ENCODE measurements at regions not wholly inside any gene's neighbourhood (a gene's known extent, or its start where the extent isn't known, plus 50 kb on each side); places are given as distances from the start of the nearest gene placed in this dataset.

GRCh38 chr13:106405731-106406130, 129.7 kb downstream of the EFNB2 start:
- H3K4me1 ChIP-seq (ENCODE audit: control insufficient read depth in 1 of 2, insufficient read depth in 1 of 2, low read depth in 1 of 2, low read length in 1 of 2) = no peaks in the 10 kb centered on the region
- TF ChIP-seq, protein P1, sequence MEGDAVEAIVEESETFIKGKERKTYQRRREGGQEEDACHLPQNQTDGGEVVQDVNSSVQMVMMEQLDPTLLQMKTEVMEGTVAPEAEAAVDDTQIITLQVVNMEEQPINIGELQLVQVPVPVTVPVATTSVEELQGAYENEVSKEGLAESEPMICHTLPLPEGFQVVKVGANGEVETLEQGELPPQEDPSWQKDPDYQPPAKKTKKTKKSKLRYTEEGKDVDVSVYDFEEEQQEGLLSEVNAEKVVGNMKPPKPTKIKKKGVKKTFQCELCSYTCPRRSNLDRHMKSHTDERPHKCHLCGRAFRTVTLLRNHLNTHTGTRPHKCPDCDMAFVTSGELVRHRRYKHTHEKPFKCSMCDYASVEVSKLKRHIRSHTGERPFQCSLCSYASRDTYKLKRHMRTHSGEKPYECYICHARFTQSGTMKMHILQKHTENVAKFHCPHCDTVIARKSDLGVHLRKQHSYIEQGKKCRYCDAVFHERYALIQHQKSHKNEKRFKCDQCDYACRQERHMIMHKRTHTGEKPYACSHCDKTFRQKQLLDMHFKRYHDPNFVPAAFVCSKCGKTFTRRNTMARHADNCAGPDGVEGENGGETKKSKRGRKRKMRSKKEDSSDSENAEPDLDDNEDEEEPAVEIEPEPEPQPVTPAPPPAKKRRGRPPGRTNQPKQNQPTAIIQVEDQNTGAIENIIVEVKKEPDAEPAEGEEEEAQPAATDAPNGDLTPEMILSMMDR (IDR thresholded peaks at IDR 0.05) = no peak
- H3K4me3 ChIP-seq (ENCODE audit: low read depth in 1 of 2, low read length in 1 of 2) = no peak overlapping the region
- no peaks in the 10 kb centered on the region for H3K9me3 ChIP-seq
- no peak overlapping the region for H3K27ac ChIP-seq
- H3K36me3 ChIP-seq = no peaks in the 10 kb centered on the region
- no peaks in the 10 kb centered on the region for H3K27me3 ChIP-seq

DNA sequence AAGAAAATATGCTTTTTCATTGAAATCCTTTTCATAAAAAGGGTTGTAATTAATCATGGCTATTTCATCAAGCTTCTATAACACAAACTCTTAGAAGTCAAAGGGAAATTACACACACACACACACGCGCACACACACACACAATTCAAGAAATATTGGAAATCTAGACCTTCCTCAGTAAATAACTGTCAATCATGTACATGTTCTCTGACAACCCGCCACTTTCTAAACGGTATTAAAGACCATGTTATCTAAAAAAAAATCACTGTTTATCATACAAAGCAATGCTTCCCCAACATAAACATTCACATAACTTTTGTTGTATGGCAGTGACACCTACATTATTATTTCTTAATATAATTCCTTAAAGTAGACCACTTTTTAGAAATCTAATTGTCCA, 132.2 kb downstream of the EFNB2 start:
- H3K4me1 ChIP-seq (ENCODE audit: control insufficient read depth in 1 of 2, insufficient read depth in 1 of 2, low read depth in 1 of 2, low read length in 1 of 2) = no peaks in the 10 kb centered on the region
- no peaks in the 10 kb centered on the region for H3K36me3 ChIP-seq
- H3K27ac ChIP-seq = no peak overlapping the region
- H3K4me3 ChIP-seq (ENCODE audit: low read depth in 1 of 2, low read length in 1 of 2) = no peak overlapping the region
- H3K9me3 ChIP-seq = no peaks in the 10 kb centered on the region
- TF ChIP-seq, protein P1 (IDR thresholded peaks at IDR 0.05) = no peak
- no peaks in the 10 kb centered on the region for H3K27me3 ChIP-seq

- H3K4me3 ChIP-seq (ENCODE audit: low read depth in 1 of 2, low read length in 1 of 2) = no peak overlapping the region
- no peaks in the 10 kb centered on the region for H3K4me1 ChIP-seq (ENCODE audit: control insufficient read depth in 1 of 2, insufficient read depth in 1 of 2, low read depth in 1 of 2, low read length in 1 of 2)
- no peaks in the 10 kb centered on the region for H3K9me3 ChIP-seq
- TF ChIP-seq, protein P1 (IDR thresholded peaks at IDR 0.05) = no peak
- H3K36me3 ChIP-seq = no peaks in the 10 kb centered on the region
- H3K27me3 ChIP-seq = no peaks in the 10 kb centered on the region
- no peak overlapping the region for H3K27ac ChIP-seq
These were observed 132.6 kb downstream of the EFNB2 start for GRCh38 chr13:106402866-106403265.

DNA sequence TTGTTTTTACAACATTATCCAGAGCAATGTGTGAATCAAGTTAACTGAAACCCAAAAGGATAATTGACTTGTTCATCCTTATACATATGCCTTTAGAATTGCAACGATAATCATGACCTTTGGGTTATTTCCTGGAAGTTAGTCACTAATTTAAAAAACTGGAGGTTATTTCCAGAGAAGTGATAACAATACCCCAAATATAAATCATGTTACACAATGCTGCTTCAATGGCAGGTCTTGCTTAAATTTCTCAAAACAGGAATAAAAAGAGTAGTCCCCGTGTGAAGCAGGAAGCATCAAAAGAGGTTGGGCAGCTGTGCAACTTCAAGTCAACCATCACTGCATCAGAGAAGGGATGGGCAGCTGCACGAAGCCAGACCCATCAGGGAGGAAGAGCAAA, 134.4 kb downstream of the EFNB2 start:
- TF ChIP-seq, protein P1 (IDR thresholded peaks at IDR 0.05) = no peak
- Histone ChIP-seq H3K36me3 (no peaks in the 10 kb centered on the region), H3K27me3 (no peaks in the 10 kb centered on the region), H3K27ac (no peak overlapping the region), H3K4me1 (ENCODE audit: control insufficient read depth in 1 of 2, insufficient read depth in 1 of 2, low read depth in 1 of 2, low read length in 1 of 2) (no peaks in the 10 kb centered on the region), H3K9me3 (no peaks in the 10 kb centered on the region), H3K4me3 (ENCODE audit: low read depth in 1 of 2, low read length in 1 of 2) (no peak overlapping the region)

- TF ChIP-seq, protein P1 (IDR thresholded peaks at IDR 0.05) = no peak
- no peaks in the 10 kb centered on the region for H3K9me3 ChIP-seq
- H3K4me1 ChIP-seq (ENCODE audit: control insufficient read depth in 1 of 2, insufficient read depth in 1 of 2, low read depth in 1 of 2, low read length in 1 of 2) = no peaks in the 10 kb centered on the region
- H3K36me3 ChIP-seq = no peaks in the 10 kb centered on the region
- no peaks in the 10 kb centered on the region for H3K27me3 ChIP-seq
- no peak overlapping the region for H3K4me3 ChIP-seq (ENCODE audit: low read depth in 1 of 2, low read length in 1 of 2)
- no peak overlapping the region for H3K27ac ChIP-seq
These were observed 135.2 kb downstream of the EFNB2 start for GRCh38 chr13:106400289-106400688.

DNA sequence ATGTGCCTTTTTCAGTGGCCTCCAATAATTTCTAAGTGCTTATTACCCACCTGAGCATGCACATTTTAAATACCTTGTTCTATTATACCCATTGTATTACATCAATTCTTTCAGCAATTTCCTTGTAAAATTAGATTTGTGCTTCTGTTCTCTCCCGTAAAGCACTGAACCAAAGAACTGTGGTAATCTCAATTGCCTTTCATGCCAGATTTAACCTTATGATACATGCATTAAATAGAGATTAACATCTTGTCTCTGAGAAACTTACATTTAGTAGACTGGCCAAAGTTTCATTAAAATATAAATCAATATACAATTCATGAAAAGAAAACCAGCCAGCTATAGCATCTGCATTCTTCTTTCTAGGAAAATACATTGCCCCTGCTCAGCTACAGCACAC, 137.2 kb downstream of the EFNB2 start:
- no peaks in the 10 kb centered on the region for H3K36me3 ChIP-seq
- H3K4me3 ChIP-seq (ENCODE audit: low read depth in 1 of 2, low read length in 1 of 2) = no peak overlapping the region
- no peaks in the 10 kb centered on the region for H3K27me3 ChIP-seq
- TF ChIP-seq, protein P1 (IDR thresholded peaks at IDR 0.05) = no peak
- H3K27ac ChIP-seq = no peak overlapping the region
- H3K4me1 ChIP-seq (ENCODE audit: control insufficient read depth in 1 of 2, insufficient read depth in 1 of 2, low read depth in 1 of 2, low read length in 1 of 2) = no peaks in the 10 kb centered on the region
- H3K9me3 ChIP-seq = no peaks in the 10 kb centered on the region

All from neutrophil (primary cell).